SU-DHL-6 (cell line): ENCODE measurements at regions not wholly inside any gene's neighbourhood (a gene's known extent, or its start where the extent isn't known, plus 50 kb on each side); places are given as distances from the start of the nearest gene placed in this dataset.

ENCODE experiments used
- H2AFZ ChIP-seq: fragments of 200-600 bp; sonication (generic); 2 replicates; pipeline ENCODE4 v1.6.1; 2014; ENCODE audit warnings: low read depth, mild to moderate bottlenecking, moderate library complexity, mixed read lengths, antibody characterized with exemption, low read length; ENCODE audit not compliant: severe bottlenecking
- H3F3A ChIP-seq: fragments of 200-600 bp; shearing (Covaris generic); 2 replicates; pipeline ENCODE4 v1.6.0; 2016; ENCODE audit warnings: antibody characterized with exemption, mild to moderate bottlenecking; ENCODE audit not compliant: insufficient read depth
- H3K27ac ChIP-seq: fragments of 200-600 bp; sonication (generic); 2 replicates; pipeline ENCODE4 v1.5.1; 2016; ENCODE audit warnings: low read depth, mild to moderate bottlenecking, low read length, moderate library complexity, mixed read lengths
- H3K27me3 ChIP-seq: fragments of 200-600 bp; sonication (generic), shearing (Covaris generic); 2 replicates; pipeline ENCODE4 v1.6.0; 2014; ENCODE audit warnings: mild to moderate bottlenecking, low read length
- H3K36me3 ChIP-seq: fragments of 200-600 bp; sonication (generic); 2 replicates; pipeline ENCODE4 v1.6.1; 2014; ENCODE audit warnings: mild to moderate bottlenecking, low read length, mixed read lengths
- H3K4me2 ChIP-seq: fragments of 300-600, 200-600 bp; shearing (Covaris generic), sonication (generic); 2 replicates; pipeline ENCODE4 v1.6.0; 2014; ENCODE audit warnings: low read length, low read depth, mild to moderate bottlenecking; ENCODE audit not compliant: poor library complexity, severe bottlenecking
- H3K4me3 ChIP-seq: fragments of 200-600 bp; sonication (generic); 2 replicates; pipeline ENCODE4 v1.5.1; 2014; ENCODE audit warnings: antibody characterized with exemption, low read length, mild to moderate bottlenecking, mixed read lengths; ENCODE audit not compliant: insufficient read depth, poor library complexity, severe bottlenecking
- H3K79me2 ChIP-seq: fragments of 200-600 bp; sonication (generic); 2 replicates; pipeline ENCODE4 v1.6.1; 2014; ENCODE audit warnings: mild to moderate bottlenecking, low read length, moderate library complexity; ENCODE audit not compliant: insufficient read depth
- H3K9ac ChIP-seq: fragments of 200-600 bp; sonication (generic); 2 replicates; pipeline ENCODE4 v1.7.0; 2014; ENCODE audit warnings: mild to moderate bottlenecking, low read length
- H3K9me2 ChIP-seq: fragments of 200-600 bp; sonication (generic); replicated peaks from 2 replicates; pipeline ENCODE4 v1.6.1; 2014; ENCODE audit warnings: low read length; ENCODE audit not compliant: insufficient read depth
- H3K9me3 ChIP-seq: fragments of 200-600 bp; sonication (generic); 2 replicates; pipeline ENCODE4 v1.6.1; 2014; ENCODE audit warnings: low read length, mixed read lengths; ENCODE audit not compliant: insufficient read depth
- H4K20me1 ChIP-seq: fragments of 200-600 bp; sonication (generic); 2 replicates; pipeline ENCODE4 v1.6.1; 2014; ENCODE audit warnings: low read depth, mild to moderate bottlenecking, antibody characterized with exemption, low read length, moderate library complexity, mixed read lengths
- EZH2phosphoT487 ChIP-seq: fragments of 200-600 bp; sonication (generic), shearing (Covaris generic); conservative IDR thresholded peaks from 2 replicates; pipeline ENCODE4 v1.6.1; 2018; ENCODE audit warnings: mild to moderate bottlenecking, antibody characterized with exemption, low read length, moderate library complexity, mixed read lengths
- TF ChIP-seq, protein P1 (sequence below): fragments of 200-600 bp; sonication (generic); IDR thresholded peaks from one replicate; pipeline ENCODE4 v1.5.1; 2017; ENCODE audit warnings: antibody characterized with exemption, mild to moderate bottlenecking, low read length, moderate library complexity; ENCODE audit not compliant: insufficient read depth, poor library complexity, severe bottlenecking

DNA sequence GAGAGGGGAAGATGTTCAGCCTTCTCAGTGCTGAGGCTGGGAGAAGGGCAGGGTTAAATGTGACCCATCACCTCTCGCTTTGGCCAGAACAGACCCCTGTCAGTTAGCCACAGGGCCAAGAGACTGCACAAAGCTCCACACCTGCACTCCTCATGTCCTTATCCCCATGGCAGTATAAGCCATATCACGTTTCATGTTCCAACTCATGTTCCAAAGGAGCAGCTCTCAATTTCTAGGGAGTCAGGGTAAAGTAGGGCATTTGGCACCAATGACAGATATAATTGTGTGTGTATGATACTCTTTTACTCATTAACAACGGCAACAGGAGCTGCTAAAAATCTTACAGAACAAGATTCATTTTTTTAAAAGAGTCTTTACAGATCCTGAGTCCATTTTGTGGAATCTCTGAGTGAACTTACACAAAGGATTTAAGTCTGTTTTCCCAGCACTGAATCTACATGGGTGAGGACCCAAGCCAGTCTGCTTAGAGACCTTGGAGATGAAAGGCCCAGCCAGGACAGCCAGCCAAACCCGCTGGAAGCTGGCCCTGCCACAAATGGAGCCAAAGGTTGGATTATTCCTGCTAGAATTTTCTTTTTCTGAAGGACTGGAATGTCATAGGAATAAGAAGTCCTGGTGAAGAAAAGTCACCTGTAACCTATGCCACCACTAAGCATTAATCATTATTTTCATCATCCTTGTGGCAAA is 129.1 kb upstream of the SMAD1 start:
- no peaks in the 10 kb centered on the region for H3K9me2 ChIP-seq
- H3K9ac ChIP-seq, result no peak overlapping the region
- no peaks in the 10 kb centered on the region for H3F3A ChIP-seq
- H2AFZ ChIP-seq, result no peak overlapping the region
- H3K4me2 ChIP-seq, result no peak overlapping the region
- H3K9me3 ChIP-seq, result no peaks in the 10 kb centered on the region
- H3K79me2 ChIP-seq, result no peaks in the 10 kb centered on the region
- no peak overlapping the region for H3K27ac ChIP-seq
- no peaks in the 10 kb centered on the region for H3K27me3 ChIP-seq
- no peak overlapping the region for H3K4me3 ChIP-seq
- H4K20me1 ChIP-seq, result no peaks in the 10 kb centered on the region
- no peaks in the 10 kb centered on the region for H3K36me3 ChIP-seq
- TF ChIP-seq EZH2phosphoT487, result no peak
- TF ChIP-seq, protein P1, sequence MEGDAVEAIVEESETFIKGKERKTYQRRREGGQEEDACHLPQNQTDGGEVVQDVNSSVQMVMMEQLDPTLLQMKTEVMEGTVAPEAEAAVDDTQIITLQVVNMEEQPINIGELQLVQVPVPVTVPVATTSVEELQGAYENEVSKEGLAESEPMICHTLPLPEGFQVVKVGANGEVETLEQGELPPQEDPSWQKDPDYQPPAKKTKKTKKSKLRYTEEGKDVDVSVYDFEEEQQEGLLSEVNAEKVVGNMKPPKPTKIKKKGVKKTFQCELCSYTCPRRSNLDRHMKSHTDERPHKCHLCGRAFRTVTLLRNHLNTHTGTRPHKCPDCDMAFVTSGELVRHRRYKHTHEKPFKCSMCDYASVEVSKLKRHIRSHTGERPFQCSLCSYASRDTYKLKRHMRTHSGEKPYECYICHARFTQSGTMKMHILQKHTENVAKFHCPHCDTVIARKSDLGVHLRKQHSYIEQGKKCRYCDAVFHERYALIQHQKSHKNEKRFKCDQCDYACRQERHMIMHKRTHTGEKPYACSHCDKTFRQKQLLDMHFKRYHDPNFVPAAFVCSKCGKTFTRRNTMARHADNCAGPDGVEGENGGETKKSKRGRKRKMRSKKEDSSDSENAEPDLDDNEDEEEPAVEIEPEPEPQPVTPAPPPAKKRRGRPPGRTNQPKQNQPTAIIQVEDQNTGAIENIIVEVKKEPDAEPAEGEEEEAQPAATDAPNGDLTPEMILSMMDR, result no peak

DNA sequence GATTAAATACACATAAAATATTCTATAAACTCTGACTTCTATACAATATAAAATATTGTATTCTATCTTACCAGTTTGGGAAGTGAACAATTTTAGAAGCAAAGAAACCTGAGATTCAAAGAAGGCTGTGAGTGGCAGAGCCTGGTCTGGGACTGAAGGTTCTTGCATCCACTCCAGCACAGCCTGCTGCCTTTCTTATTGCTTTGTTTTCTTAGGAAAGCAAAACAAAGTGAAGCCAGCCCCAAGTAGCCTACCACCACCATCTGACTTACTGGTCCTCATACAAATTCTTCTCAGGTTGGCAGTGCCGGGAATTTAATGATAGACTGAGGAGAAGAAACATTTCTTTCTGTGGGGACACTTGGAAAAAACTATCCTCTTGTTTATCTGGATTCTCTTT is 129.7 kb upstream of the SMAD1 start:
- Histone ChIP-seq H3K4me3 (no peak overlapping the region), H3K27ac (no peak overlapping the region), H3K36me3 (no peaks in the 10 kb centered on the region), H3K9me3 (no peaks in the 10 kb centered on the region), H3K79me2 (no peaks in the 10 kb centered on the region), H3K4me2 (no peak overlapping the region), H2AFZ (no peak overlapping the region), H3K9me2 (no peaks in the 10 kb centered on the region), H3K9ac (no peak overlapping the region), H3K27me3 (no peaks in the 10 kb centered on the region), H3F3A (no peaks in the 10 kb centered on the region), H4K20me1 (no peaks in the 10 kb centered on the region)
- TF ChIP-seq, protein P1, result no peak
- TF ChIP-seq EZH2phosphoT487, result no peak

DNA sequence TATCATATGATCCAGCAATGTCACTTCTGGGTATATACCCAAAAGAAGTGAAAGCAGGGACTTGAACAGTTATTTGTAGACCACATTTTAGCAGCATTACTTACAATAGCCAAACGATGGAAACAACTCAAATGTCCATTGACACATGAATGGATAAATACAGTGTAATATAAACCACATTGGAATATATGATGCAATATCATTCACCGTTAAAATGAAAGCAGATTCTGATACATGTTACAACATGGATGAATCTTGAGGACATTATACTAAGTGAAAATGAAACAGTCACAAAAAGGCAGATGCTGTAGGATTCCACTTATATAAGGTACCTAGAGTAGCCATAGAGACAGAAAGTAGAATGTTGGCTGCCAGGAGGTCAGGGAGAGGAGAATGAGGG is 130.5 kb upstream of the SMAD1 start:
- no peaks in the 10 kb centered on the region for H4K20me1 ChIP-seq
- no peaks in the 10 kb centered on the region for H3K79me2 ChIP-seq
- no peaks in the 10 kb centered on the region for H3K27me3 ChIP-seq
- H3K9me3 ChIP-seq, result no peaks in the 10 kb centered on the region
- H3F3A ChIP-seq, result no peaks in the 10 kb centered on the region
- H2AFZ ChIP-seq, result no peak overlapping the region
- H3K4me3 ChIP-seq, result no peak overlapping the region
- no peaks in the 10 kb centered on the region for H3K36me3 ChIP-seq
- no peaks in the 10 kb centered on the region for H3K9me2 ChIP-seq
- no peak overlapping the region for H3K4me2 ChIP-seq
- H3K9ac ChIP-seq, result no peak overlapping the region
- no peak overlapping the region for H3K27ac ChIP-seq
- TF ChIP-seq, protein P1, result no peak
- no peak for TF ChIP-seq EZH2phosphoT487
